GM21529 (cell line): ENCODE measurements at regions not wholly inside any gene's neighbourhood (a gene's known extent, or its start where the extent isn't known, plus 50 kb on each side); places are given as distances from the start of the nearest gene placed in this dataset.
A peak's percentile ranks its signal among the peaks of the same experiment; 100 is the strongest.

Experiments
- ATAC-seq: cut with Tn5 transposase; IDR thresholded peaks from one replicate; pipeline ENCODE4 v1.9.1; 2021; ENCODE audit not compliant: unreplicated experiment

GRCh38 chr2:199629301-199629700 lies 171.6 kb upstream of the SATB2 start:
- no peak for ATAC-seq

GRCh38 chr2:199627417-199627816 lies 169.7 kb upstream of the SATB2 start:
- no peak for ATAC-seq

GRCh38 chr2:199624958-199625357 lies 167.2 kb upstream of the SATB2 start:
- ATAC-seq = no peak

- no peak for ATAC-seq
Measured at GRCh38 chr2:199612509-199613130, 154.9 kb upstream of the SATB2 start.

- ATAC-seq = no peak
Measured at GRCh38 chr2:199607914-199608313, 150.2 kb upstream of the SATB2 start.

GRCh38 chr2:199606193-199606780 lies 148.5 kb upstream of the SATB2 start:
- ATAC-seq = no peak

- ATAC-seq = no peak
Measured at GRCh38 chr2:199603721-199604291, 146.1 kb upstream of the SATB2 start.

GRCh38 chr2:199602896-199603717 lies 145.4 kb upstream of the SATB2 start:
- ATAC-seq = no peak

- ATAC-seq = peak; percentile 52
Measured at GRCh38 chr2:199602271-199602895, 144.6 kb upstream of the SATB2 start.

GRCh38 chr2:199596549-199596948 lies 138.8 kb upstream of the SATB2 start:
- ATAC-seq = peak; percentile 61

- ATAC-seq = no peak
Measured at GRCh38 chr2:199594443-199594842, 136.7 kb upstream of the SATB2 start.

GRCh38 chr2:199591826-199592225 lies 134.1 kb upstream of the SATB2 start:
- ATAC-seq = no peak

- ATAC-seq = no peak
Measured at GRCh38 chr2:199590321-199591203, 132.8 kb upstream of the SATB2 start.

- ATAC-seq = no peak
Measured at GRCh38 chr2:199589306-199589705, 131.6 kb upstream of the SATB2 start.

- no peak for ATAC-seq
Measured at GRCh38 chr2:199588054-199588453, 130.3 kb upstream of the SATB2 start.

- ATAC-seq = no peak
Measured at GRCh38 chr2:199586646-199587045, 128.9 kb upstream of the SATB2 start.

- ATAC-seq = no peak
Measured at GRCh38 chr2:199583676-199584075, 125.9 kb upstream of the SATB2 start.

- no peak for ATAC-seq
Measured at GRCh38 chr2:199581935-199582360, 124.2 kb upstream of the SATB2 start.

GRCh38 chr2:199581408-199581807 lies 123.7 kb upstream of the SATB2 start:
- no peak for ATAC-seq

GRCh38 chr2:199575416-199575815 lies 117.7 kb upstream of the SATB2 start:
- ATAC-seq = no peak
